Activated effector memory CD4-positive, alpha-beta T cell treated with anti-CD3 and anti-CD28 coated beads, Interleukin-2, amount 50 U/mL, for 16 hours (primary cell): ENCODE measurements at regions not wholly inside any gene's neighbourhood (a gene's known extent, or its start where the extent isn't known, plus 50 kb on each side); places are given as distances from the start of the nearest gene placed in this dataset.
"Not testable (repeated sequence)": the region's sequence is repeated elsewhere in the genome, so short reads cannot be mapped to it uniquely, and the experiment has no call there.

Experiments used
- DNase-seq: peaks from one replicate; pipeline ENCODE4 v3.0.0-alpha.2; 2020

GRCh38 chr11:29224739-29225384 lies 792.0 kb downstream of the KCNA4 start:
- DNase-seq = no peak

DNA sequence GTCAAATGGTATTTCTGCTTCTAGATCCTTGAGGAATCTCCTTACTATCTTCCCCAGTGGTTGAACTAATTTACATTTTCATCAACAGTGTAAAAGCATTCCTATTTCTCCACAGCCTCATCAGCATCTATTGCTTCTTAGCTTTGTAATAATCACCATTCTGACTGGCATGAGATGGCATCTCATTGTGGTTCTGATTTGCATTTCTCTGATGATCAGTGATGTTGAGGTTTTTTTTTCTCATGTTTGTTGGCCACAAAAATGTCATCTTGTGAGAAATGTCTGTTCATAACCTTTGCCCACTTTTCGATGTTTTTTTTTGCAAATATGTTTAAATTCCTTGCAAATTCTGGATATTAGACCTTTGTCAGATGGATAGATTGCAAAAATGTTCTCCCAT lies 797.3 kb downstream of the KCNA4 start:
- not testable (repeated sequence) for DNase-seq

DNA sequence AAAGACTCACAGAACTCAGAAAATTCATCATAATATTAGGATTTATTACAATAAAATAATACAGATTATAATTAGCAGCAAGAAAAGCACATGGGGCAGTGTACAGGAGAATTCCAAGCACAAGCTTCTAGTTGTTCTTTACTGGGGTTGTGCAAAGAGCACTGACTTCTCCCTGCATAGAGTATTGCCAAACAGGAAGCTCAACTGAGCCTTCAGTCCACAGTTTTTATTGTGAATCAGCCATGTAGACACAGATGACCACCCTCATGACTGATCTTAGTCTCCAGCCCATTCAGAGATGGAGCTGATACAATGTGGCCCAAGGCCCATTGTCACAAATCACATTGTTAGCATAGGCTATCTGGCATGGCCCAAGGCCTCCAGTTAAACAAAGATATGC lies 798.9 kb downstream of the KCNA4 start:
- no peak for DNase-seq

DNA sequence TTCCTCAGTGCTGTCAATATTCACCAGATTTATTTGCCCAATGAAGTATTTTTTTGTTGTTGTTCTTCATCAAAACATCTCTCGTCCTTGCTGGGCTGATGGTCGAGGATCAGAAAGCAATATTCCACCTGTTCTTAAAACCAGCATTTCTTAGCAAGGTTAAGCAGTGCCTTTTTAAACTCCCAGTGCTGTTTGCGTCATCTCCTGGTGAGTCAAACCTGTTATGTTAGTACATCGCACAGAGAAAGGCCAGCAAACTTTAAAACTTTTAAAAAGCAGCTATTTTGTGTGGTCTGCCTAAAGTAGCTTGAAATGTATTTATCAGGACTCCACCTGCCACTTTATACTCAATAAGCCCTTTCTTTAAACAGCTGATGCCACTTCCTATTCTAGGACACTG lies 802.0 kb downstream of the KCNA4 start:
- no peak for DNase-seq

DNA sequence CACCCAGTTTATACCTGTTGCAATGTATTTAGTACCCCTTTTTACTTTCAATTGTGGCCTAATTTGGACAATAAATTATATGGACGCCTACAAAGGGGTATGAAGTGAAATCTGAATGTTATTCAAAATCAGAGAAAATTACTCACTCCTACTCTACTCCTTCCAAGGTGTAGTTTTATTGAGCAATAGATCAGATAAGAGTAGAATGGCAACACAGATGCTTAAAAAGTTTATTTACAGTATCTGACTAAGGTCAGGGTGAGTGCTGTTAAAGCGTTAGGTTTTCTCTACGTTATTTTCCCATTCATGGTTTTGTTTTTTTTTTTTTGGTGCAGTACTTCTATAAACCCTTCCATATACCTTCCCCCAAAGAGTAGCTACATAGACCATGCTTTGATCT lies 805.6 kb downstream of the KCNA4 start:
- no peak for DNase-seq

DNA sequence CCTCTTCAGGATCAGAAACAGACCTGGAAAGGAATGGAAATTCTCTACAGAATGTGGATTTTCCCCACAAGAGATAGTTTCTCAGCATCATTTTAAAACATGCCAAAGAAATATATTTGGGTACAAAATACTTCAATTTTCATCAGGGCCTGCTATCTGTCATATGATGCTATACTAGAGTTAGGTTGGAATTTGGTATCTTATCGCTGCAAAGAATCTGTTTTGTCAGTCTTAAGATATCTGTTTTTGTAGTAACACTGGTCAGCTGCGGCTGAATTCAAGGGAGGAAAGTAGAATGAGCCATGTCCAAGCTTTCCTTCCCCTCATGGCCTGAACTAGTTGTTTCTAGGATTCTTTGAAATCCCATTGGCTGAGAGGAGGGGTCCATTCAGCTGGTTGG lies 806.4 kb downstream of the KCNA4 start:
- no peak for DNase-seq

- no peak for DNase-seq
Measured at GRCh38 chr11:29208117-29208516, 808.7 kb downstream of the KCNA4 start.

GRCh38 chr11:29200791-29201562 lies 815.9 kb downstream of the KCNA4 start:
- DNase-seq = no peak

DNA sequence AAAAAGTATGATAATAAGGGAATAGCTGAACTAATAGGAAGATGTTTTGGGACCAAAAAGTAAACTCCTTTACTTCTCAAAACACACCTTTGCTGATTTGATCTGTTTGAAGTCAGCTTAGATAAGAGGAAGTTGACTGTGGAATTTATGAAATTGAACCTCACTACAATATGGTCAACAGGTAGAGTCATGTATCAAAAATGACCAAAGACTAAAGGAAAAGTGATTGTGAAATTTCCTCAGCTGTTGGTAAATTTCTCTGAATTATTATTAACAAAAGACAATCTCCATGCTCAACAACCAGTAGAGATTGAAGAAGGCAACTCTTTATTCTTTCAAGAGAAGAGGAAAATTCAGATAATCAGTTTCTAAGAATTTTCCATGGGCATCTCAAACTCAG lies 826.5 kb downstream of the KCNA4 start:
- no peak for DNase-seq

DNA sequence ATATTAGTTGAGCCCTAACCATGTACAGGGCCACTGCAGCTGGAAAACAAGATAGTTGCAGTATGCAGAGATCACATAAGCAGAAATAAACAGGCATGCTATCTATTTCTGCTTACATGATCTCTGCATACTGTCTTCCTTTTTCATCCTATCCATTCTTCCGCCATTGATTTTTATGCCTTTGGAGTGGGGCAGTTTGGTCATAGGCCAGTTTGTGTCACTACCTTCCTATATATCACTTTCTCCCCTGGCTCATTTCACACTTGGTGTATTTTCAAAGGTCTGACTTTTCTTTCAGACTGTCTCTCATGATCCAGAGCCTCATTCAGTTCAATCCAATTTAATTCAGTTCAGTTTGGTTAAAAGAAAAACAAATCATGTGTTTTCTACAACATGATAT lies 829.6 kb downstream of the KCNA4 start:
- no peak for DNase-seq

GRCh38 chr11:29184939-29185890 lies 831.6 kb downstream of the KCNA4 start:
- no peak for DNase-seq

DNA sequence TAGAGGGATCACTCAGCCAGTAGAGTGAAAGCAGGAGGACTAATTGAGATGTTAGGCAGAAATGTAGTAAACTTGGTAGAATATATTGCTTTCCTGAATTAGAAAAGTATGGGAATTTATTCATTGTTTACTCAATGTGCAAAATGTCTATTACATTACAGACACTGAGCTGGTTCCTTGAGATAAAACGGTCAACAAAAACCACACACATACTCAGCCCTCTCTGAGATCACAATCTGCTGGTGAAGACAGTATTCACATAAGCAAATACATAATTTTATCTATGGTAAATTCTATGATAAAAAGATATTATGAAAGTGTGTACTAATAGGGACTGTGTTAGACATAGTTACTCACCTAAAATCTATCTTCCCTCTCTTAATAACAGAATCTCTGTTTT lies 833.5 kb downstream of the KCNA4 start:
- no peak for DNase-seq

GRCh38 chr11:29173660-29174062 lies 843.2 kb downstream of the KCNA4 start:
- DNase-seq = no peak

DNA sequence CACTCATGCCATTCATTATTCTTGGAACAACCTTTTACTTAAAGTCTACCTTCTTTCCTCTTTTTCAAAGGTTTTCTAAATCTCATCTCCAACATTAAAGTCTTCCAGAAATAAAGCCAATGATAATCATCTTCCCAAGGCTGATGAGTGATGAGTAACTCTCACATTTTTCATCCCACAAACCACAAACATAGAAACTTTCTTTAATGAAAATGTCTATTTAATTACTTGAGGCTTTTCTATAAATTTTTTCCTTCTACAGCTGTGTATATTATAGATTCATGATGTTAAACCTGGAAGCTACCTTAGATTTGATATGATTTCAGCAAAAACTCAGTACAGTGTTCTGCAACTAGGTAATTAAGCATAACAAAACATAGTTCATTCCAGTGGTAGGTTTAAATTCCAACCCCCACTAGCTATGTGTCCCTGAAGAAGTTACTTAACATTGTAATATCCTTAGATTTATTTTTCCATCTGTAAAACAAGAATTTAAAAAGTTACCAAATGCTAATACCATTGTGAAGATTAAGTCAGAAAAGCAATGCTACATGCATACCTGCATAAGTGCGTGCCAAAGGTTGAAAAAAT lies 845.4 kb downstream of the KCNA4 start:
- no peak for DNase-seq

DNA sequence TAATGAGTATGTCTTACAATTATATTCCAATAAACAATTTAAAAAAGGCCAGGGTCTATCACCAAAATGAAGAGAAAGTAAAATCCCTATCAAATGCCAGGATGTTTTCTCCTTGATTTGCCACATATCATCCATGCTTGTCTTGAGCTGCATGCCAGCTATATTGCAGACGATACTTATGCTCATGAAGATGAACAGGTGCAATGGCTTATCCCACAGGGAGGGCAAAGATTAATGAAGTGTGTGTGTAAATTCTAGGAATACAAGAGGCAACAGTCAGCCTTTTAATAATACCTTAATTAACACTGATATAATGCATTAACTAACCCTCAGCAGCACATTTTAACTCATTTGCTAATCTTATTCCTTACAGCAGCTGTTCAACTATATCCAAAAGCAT lies 850.5 kb downstream of the KCNA4 start:
- no peak for DNase-seq

DNA sequence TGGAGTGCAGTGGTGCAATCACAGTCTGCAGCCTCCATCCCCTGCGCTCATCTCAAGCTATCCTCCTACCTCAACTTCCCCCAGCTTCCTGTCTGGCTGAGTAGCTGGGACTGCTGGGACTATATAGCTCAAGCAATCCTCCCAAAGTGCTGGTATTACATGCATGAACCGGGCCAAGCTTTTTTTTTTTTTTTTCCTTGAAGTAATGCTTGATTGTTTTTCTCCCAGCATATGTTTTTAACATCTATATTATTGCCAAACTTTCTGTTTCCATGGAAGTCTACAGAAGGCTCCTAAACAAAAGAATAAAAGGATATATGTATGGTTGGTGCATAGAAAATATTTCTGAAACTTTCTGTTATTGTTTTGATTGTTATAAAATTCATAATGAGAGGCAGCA lies 853.6 kb downstream of the KCNA4 start:
- no peak for DNase-seq

DNA sequence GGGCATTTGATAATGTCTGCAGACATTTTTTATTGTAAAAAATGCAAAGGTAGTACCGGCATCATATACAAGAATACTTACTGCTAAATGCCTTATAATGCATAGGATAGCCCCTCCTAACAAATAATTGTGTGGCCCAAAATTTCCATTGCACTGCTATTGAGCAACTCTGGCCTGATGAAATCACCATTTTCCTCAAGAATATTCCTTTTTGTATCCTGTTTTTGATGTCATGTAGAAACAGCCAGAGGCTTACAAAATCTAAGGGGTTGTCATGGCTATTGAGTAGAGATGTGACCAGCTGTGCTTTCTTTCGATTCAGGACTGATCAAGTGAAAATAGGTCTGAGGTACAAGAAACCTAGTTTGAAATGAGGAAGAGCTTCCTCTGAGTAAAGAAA lies 854.3 kb downstream of the KCNA4 start:
- DNase-seq = no peak

DNA sequence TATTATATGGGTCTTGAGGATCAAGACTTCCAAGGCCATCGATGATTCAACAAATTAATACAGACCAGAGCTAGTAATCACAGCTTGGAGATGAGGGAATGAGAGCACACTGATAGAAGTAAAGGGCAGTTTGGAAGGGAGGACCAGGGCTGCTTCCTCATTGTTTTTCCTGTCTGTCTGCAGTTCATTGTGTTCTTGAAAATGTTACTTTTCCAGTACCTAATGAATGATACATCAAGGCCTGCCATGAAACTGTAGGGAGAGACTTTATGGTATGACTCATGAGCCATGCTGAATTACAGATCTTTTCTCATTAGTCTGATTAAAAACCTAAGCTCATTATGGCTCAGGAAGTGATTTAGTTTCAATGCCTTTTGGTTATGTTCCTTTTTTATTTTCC lies 855.6 kb downstream of the KCNA4 start:
- no peak for DNase-seq

DNA sequence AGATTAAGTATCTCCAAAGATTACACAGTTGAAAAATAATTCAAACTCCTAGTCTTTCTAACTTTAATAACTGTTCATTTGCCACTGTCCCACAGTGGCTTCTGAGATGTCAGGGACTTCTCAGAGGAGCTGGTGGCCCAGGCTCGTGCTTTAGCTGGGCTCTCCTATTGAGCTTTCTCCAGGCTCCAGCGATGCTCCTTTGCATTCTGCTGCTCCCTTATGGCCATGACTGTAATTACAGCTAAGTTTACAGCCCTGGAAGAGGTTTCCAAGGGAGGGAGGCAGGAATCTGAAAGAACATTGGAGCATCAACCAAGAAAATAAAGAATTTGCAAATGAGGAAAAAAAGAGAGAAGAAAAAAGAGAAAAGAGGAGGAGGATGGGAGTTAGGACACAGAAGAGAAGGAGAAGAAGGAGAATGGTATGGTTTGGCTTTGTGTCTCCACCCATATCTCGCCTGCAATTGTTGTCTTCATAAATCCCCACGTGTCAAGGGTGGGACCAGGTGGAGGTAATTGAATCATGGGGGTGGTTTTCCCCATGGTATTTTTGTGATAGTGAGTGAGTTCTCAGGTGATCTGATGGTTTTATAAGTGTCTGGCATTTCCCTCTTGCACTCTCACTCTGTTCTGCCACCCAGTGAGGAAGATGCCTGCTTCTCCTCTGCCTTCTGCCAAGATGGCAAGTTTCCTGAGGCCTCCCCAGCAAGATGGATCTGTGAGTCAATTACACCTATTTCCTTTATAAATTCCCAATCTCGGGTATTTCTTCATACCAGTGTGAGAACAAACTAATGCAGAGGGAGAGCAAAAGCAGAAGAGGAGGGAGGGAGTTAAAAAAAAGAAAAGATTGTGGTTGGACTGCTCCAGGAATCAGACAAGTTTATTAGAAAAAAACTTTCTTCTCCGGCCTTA lies 857.0 kb downstream of the KCNA4 start:
- DNase-seq = no peak

DNA sequence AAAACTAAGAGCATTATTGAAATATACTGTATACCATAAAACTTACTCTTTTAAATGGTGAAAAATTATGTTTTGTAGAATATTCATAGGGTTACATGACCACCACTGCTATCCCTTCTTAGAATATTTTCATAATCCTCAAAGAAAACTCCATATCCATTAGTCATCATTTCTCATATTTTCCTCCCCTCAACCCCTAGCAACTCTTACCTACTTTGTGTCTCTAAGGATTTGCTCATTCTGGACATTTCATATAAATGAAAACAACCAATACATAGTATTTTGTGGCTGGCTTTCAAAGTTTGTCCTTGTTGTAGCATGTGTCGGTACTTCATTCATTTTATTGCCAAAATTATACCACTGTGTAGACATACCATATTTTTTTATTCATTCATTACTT lies 863.8 kb downstream of the KCNA4 start:
- no peak for DNase-seq

- not testable (repeated sequence) for DNase-seq
Measured at GRCh38 chr11:29142573-29142972, 874.3 kb downstream of the KCNA4 start.

DNA sequence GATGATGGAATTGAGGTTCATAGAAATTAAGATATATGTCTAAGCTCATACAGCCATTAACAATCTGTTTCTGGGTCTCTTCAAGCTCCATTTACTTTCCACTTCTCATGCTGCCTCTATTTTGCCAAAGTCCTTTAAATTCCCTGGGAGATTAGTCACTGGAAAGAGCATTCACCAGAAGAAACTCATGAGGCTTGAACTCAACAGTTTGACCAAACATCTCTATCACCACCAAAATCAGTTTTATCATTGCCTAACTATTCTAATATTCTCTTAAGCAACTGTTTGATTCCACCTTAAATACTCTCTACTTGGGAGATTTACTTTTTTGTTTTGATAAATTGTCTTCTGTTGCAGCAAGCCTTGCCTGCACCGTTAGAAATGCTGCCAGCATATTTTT lies 881.3 kb downstream of the KCNA4 start:
- DNase-seq = no peak
